8988T (cell line): ENCODE measurements at regions not wholly inside any gene's neighbourhood (a gene's known extent, or its start where the extent isn't known, plus 50 kb on each side); places are given as distances from the start of the nearest gene placed in this dataset.
"Not testable (repeated sequence)": the region's sequence is repeated elsewhere in the genome, so short reads cannot be mapped to it uniquely, and the experiment has no call there.

Source experiments
- DNase-seq: peaks from one replicate; pipeline ENCODE4 v3.0.0; 2011

DNA sequence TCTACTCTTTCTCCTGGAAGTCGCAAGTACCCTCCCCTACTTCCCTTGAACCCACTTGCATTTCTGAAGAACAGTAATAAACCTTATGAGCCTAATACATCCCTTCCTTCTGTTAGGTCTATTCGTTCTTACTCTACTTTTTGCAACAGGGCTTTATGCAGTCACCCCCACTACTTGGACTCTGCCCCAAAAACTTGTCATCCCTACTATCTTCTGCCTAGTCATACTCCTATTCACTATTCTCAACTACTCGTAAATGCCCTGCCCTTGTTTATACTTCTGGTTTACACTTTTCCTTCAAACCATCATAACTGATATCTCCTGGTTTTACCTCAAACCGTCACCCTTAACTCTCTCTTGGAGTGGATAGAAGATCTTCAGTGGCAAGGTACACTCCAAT, 55.2 kb upstream of the SLIT2 start:
- no peak for DNase-seq

GRCh38 chr4:20195071-20195885, 56.4 kb upstream of the SLIT2 start:
- no peak for DNase-seq

- no peak for DNase-seq
Measured at GRCh38 chr4:20194123-20195013, 57.3 kb upstream of the SLIT2 start.

GRCh38 chr4:20193141-20193936, 58.4 kb upstream of the SLIT2 start:
- no peak for DNase-seq

DNA sequence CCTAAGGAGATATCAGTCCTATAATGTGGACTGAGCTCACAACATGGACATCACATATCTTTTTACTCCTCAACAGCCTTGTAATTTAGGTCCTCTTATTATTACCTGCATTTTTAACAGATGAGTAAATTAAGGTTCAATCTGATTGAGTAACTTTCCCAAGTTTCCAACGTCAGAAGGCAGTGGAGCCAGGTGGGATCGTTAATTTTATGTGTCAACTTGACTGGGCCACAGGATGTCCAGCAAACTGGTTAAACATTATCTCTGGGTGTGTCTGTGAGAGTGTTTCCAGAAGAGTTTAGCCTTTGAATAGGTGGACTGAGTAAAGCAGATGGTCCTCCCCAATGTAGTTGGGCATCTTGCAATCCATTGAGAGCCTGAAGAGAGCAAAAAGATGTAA, 59.0 kb upstream of the SLIT2 start:
- no peak for DNase-seq

GRCh38 chr4:20185103-20185502, 66.6 kb upstream of the SLIT2 start:
- no peak for DNase-seq

GRCh38 chr4:20183131-20183530, 68.6 kb upstream of the SLIT2 start:
- DNase-seq, result not testable (repeated sequence)

DNA sequence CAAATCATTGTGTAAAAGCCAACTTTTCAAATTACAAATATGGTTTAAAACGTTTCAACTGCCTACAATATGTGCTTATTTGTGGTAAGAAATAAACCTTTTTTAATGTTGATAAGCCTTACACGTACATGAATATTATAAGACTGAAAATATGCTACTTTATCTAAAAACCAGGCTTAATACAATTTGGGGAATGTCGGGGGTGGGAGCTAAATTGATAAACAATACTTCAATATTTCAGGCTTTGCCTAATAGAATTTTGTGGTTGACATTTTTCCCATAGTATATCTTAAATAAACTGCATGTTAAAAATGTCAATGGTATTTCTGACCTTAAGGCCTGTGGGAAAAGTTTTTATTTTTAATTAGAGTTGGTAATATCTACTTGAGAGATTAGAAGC, 69.8 kb upstream of the SLIT2 start:
- DNase-seq, result no peak

DNA sequence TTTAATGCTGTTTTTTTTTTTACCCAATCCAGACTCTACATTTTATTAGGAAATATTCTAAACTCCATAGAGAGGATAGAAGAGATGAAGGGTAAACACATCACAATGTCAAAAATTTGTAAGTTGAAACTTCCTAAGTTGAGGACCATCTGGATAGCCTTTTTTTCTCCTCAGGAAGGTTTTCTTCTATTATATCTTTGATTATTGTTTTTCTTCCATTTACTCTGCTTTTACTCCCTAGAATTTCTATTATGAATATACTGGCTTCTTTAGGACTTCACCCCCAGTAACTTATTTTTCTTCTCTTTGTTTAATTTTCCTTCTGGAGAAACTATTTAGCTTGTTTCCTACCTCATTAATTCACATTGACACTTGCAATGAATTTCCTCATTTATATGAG, 71.2 kb upstream of the SLIT2 start:
- DNase-seq, result no peak

DNA sequence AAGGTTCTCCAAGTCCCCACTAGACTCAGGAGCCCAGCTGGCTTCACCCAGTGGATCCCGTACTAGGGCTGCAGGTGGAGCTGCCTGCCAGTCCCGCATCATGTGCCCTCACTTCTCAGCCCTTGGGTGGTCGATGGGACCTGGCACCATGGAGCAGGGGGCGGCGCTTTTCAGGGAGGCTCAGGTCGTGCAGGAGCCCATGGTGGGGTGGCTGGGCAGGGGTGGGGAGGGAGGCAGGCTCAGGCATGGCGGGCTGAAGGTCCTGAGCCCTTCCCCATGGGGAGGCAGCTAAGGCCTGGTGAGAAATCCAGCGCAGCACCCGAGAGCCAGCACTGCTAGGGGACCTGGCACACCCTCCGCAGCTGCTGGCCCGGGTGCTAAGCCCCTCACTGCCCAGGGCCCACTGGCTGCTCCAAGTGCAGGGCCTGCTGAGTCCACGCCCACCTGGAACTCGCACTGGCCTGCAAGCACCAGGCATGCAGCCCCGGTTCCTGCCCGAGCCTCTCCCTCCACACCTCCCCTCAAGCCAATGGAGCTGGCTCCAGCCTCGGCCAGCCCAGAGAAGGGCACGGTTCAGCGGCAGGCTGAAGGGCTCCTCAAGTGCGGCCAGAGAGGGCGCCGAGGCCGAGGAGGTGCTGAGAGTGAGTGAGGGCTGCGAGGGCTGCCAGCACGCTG, 72.7 kb upstream of the SLIT2 start:
- DNase-seq, result no peak

DNA sequence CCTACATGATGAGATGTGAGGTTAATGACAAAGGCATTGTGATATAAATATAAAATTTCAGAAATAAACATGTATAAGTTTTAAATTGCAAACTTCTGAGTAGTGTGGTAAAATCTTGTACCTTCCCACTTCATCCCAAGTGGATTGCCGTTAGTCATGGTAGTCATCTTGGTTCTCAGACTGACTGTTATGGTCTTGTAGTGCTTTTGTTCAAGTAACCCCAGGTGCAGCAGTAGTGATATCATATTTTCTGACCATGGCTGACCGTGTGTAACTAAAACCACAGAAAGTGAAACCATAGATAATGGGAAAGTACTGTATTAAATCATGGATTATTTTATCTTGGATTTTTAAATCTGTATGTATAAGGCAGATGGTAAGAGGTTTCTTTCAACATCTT, 74.8 kb upstream of the SLIT2 start:
- no peak for DNase-seq

GRCh38 chr4:20172070-20172760, 79.5 kb upstream of the SLIT2 start:
- DNase-seq, result no peak

GRCh38 chr4:20166544-20166943, 85.2 kb upstream of the SLIT2 start:
- no peak for DNase-seq

DNA sequence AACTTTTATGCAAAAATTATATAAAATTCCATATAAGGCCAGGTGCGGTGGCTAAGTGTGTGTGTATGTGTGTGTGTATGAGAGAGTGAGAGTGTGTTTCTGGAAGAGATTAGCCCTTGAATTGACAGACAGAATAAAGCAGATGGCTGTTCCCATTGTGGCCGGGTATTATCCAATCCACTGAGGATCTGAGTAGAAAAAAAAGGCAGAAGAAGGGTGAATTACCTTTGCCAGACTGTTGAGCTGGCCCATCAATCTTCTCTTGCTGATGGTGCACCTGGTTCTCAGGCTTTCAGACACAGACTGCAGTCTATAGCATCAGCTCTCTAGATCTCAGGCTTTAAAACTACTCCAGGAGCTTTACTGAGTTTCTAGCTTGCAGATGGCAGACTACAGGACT, 92.2 kb upstream of the SLIT2 start:
- DNase-seq, result no peak

- DNase-seq, result no peak
Measured at GRCh38 chr4:20158195-20158594, 93.5 kb upstream of the SLIT2 start.

- DNase-seq, result no peak
Measured at GRCh38 chr4:20151436-20151835, 100.3 kb upstream of the SLIT2 start.

DNA sequence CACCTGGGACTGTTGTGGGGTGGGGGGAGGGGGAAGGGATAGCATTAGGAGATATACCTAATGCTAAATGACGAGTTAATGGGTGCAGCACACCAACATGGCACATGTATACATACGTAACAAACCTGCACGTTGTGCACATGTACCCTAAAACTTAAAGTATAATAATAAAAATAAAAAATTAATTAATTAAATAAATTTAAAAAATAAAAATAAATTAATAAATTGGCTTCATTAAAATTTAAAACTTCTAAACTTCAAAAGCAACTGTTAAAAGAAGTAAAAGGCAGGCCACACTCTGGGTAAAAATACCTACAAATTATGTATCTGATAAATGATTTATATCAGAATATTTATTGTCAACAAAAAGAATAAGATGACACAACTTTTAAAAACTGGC, 102.6 kb upstream of the SLIT2 start:
- DNase-seq, result not testable (repeated sequence)

DNA sequence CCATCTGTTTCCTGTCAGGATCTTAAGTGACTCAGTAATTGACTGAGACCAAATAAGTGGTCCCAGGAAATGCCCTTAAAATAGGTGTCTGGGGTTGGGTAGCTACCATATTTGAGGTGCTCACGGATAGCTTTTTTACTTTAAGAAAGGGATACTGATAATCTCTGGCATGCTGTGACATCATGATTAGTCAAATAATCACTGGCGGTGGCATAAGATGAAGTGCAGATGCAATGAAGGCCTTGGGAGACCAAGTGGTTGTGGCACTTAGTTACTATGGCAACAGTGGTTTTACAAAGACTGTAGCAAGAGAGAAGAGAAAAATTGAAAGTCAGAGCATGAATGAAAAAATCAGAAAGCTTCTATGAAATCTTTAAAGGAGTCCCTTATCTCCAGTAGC, 114.5 kb upstream of the SLIT2 start:
- DNase-seq, result no peak

DNA sequence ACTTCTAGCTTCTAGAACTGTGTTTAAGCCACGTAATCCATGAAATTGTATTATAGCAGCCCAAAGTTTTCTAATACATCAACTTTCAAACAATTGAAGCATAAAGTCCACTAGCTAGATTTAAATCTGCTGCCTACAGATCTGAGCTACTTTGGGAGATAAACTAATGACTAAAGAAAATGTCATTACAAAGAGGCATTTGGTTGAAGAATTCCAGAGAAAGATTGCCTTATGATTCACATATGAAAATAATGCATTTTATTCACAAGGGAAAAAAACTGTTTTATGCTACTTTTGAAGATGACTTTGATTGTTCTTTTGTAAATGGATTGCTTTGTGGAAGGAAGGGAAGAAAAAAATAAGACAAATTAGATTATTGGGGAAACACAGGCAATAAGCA, 124.1 kb upstream of the SLIT2 start:
- no peak for DNase-seq

DNA sequence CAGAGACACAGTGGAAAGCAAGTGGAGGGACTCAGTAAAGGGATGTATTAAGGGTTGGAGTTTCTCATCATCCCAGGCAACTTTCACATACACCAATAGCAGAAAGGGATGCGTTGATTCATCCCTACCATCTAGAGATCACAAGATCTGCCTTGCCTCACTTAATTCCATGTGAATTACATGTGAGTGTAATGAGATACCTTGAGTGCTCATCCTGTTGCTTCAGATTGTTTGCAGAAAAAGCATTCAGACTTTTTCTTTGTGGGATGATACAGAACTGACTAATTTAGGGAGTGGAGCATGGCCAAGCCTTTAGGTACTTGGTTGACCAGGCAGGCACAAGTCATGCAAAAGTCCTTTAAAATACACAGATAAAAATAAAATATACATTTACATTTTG, 124.8 kb upstream of the SLIT2 start:
- DNase-seq, result no peak

DNA sequence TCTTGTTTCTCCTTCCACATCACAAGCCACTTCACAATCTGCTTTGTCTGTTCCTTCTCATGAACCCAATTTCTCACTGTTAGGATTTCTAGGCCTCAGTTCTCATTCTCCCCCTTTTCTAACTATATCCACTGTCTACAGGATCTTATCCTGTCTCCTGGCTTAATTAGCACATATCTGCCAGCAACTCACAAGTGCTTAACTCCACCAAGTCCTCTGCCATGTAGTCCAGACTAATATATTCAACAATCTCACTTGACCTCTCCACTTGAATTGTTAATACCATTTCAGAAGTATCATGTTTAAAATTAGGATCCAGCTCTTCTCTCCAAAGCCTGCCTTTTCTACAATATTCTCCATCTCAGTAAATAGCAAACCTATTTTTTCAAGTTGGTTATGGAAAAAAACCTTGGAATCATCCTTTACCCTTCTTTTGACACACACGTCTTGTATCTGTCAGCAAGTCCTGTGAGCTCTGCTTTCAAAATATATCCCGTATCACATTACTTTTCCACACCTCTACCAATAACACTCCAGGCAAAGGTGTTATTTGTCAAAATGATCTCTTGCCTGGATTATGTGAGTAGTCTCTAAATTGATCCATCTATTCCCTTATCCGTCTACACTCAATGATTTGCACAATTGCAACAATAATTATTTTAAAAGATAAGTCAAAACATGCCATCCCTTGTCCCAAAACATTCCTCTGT, 127.2 kb upstream of the SLIT2 start:
- DNase-seq, result no peak
